OCI-LY1 (cell line): ENCODE measurements at regions not wholly inside any gene's neighbourhood (a gene's known extent, or its start where the extent isn't known, plus 50 kb on each side); places are given as distances from the start of the nearest gene placed in this dataset.
"Not testable (repeated sequence)": the region's sequence is repeated elsewhere in the genome, so short reads cannot be mapped to it uniquely, and the experiment has no call there.

Experiments
- H2AFZ ChIP-seq: fragments of 200-600 bp; sonication (generic), shearing (Covaris generic); 2 replicates; pipeline ENCODE4 v1.6.0; 2014; ENCODE audit warnings: antibody characterized with exemption, mild to moderate bottlenecking, low read length
- H3F3A ChIP-seq: fragments of 200-600 bp; sonication (generic), shearing (Covaris generic); 2 replicates; pipeline ENCODE4 v1.6.0; 2014; ENCODE audit warnings: mild to moderate bottlenecking, antibody characterized with exemption, low read length, moderate library complexity; ENCODE audit not compliant: insufficient read depth
- H3K27ac ChIP-seq: fragments of 200-600 bp; sonication (generic); 2 replicates; pipeline ENCODE4 v1.5.1; 2014; ENCODE audit warnings: low read length, mixed run types, mild to moderate bottlenecking, low read depth; ENCODE audit not compliant: poor library complexity, severe bottlenecking
- H3K27me3 ChIP-seq: fragments of 200-600 bp; sonication (generic); 2 replicates; pipeline ENCODE4 v1.6.0; 2014; ENCODE audit warnings: antibody characterized with exemption, mild to moderate bottlenecking, low read length, moderate library complexity; ENCODE audit not compliant: insufficient read depth
- H3K36me3 ChIP-seq: fragments of 200-600 bp; sonication (generic); 2 replicates; pipeline ENCODE4 v1.6.1; 2014; ENCODE audit warnings: mild to moderate bottlenecking, antibody characterized with exemption, low read length, moderate library complexity, mixed read lengths; ENCODE audit not compliant: insufficient read depth
- H3K4me1 ChIP-seq: fragments of 200-600 bp; sonication (generic); 2 replicates; pipeline ENCODE4 v1.5.1; 2014; ENCODE audit warnings: mild to moderate bottlenecking, low read length, moderate library complexity; ENCODE audit not compliant: insufficient read depth, severe bottlenecking
- H3K4me2 ChIP-seq: fragments of 200-600 bp; sonication (generic), shearing (Covaris generic); 2 replicates; pipeline ENCODE4 v1.6.1; 2014; ENCODE audit warnings: low read length
- H3K4me3 ChIP-seq: fragments of 200-600 bp; sonication (generic); 2 replicates; pipeline ENCODE4 v1.5.1; 2014; ENCODE audit warnings: low read length, low read depth, mild to moderate bottlenecking, mixed read lengths; ENCODE audit not compliant: poor library complexity, severe bottlenecking
- H3K79me2 ChIP-seq: fragments of 200-600 bp; shearing (Covaris generic); 2 replicates; pipeline ENCODE4 v1.6.1; 2016; ENCODE audit warnings: mixed run types, low read length, mixed read lengths; ENCODE audit not compliant: insufficient read depth
- H3K9ac ChIP-seq: fragments of 200-600 bp; sonication (generic), shearing (Covaris generic); 2 replicates; pipeline ENCODE4 v1.6.1; 2014; ENCODE audit warnings: mild to moderate bottlenecking, low read length, mixed read lengths
- H3K9me2 ChIP-seq: fragments of 200-600 bp; sonication (generic), shearing (Covaris generic); 2 replicates; pipeline ENCODE4 v1.6.1; 2014; ENCODE audit warnings: low read depth, mild to moderate bottlenecking, low read length, mixed read lengths
- H3K9me3 ChIP-seq: fragments of 200-600 bp; shearing (Covaris generic); 2 replicates; pipeline ENCODE4 v1.6.1; 2014; ENCODE audit warnings: low read length, mixed read lengths
- H4K20me1 ChIP-seq: fragments of 200-600 bp; sonication (generic), shearing (Covaris generic); 2 replicates; pipeline ENCODE4 v1.6.0; 2016; ENCODE audit warnings: mild to moderate bottlenecking, low read length; ENCODE audit not compliant: insufficient read depth
- EZH2 ChIP-seq: fragments of 200-600 bp; sonication (generic), shearing (Covaris generic); IDR thresholded peaks from 2 replicates; pipeline ENCODE4 v1.8.0; 2017; ENCODE audit warnings: borderline replicate concordance, mixed run types, mild to moderate bottlenecking, antibody characterized with exemption, low read length, moderate library complexity, mixed read lengths
- TF ChIP-seq, protein P1 (sequence below): fragments of 200-600 bp; sonication (generic), shearing (Covaris generic); IDR thresholded peaks from 2 replicates; pipeline ENCODE4 v1.5.1; 2017; ENCODE audit warnings: mild to moderate bottlenecking, antibody characterized with exemption, low read length, moderate library complexity, mixed read lengths

DNA sequence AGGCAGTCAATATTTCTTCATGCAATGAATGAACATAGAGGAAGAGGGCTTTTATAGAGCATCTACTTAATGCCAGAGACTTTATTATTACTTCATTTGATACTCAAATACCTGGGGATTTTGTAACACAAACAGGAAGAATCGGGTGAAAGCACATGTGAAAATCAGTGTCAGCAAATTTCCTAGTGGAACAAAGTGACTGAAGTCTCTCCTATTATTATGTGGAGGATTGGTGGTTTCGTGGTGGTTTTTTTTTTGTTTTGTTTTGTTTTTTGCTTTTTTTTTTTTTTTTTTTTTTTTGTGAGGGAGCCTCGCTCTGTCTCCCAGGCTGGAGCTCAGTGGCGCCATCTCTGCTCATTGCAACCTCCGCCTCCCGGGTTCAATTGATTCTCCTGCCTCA is 207.0 kb downstream of the RRAGB start:
- no peak overlapping the region for H3K9ac ChIP-seq
- no peaks in the 10 kb centered on the region for H3K79me2 ChIP-seq
- no peaks in the 10 kb centered on the region for H4K20me1 ChIP-seq
- no peaks in the 10 kb centered on the region for H3K36me3 ChIP-seq
- H3K9me3 ChIP-seq = no peaks in the 10 kb centered on the region
- H3K27me3 ChIP-seq = no peaks in the 10 kb centered on the region
- TF ChIP-seq, protein P1, sequence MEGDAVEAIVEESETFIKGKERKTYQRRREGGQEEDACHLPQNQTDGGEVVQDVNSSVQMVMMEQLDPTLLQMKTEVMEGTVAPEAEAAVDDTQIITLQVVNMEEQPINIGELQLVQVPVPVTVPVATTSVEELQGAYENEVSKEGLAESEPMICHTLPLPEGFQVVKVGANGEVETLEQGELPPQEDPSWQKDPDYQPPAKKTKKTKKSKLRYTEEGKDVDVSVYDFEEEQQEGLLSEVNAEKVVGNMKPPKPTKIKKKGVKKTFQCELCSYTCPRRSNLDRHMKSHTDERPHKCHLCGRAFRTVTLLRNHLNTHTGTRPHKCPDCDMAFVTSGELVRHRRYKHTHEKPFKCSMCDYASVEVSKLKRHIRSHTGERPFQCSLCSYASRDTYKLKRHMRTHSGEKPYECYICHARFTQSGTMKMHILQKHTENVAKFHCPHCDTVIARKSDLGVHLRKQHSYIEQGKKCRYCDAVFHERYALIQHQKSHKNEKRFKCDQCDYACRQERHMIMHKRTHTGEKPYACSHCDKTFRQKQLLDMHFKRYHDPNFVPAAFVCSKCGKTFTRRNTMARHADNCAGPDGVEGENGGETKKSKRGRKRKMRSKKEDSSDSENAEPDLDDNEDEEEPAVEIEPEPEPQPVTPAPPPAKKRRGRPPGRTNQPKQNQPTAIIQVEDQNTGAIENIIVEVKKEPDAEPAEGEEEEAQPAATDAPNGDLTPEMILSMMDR = no peak
- TF ChIP-seq EZH2 = no peak
- H3K27ac ChIP-seq = no peak overlapping the region
- H3K9me2 ChIP-seq = no peaks in the 10 kb centered on the region
- H3F3A ChIP-seq = no peaks in the 10 kb centered on the region
- no peak overlapping the region for H2AFZ ChIP-seq
- H3K4me3 ChIP-seq = no peak overlapping the region
- H3K4me2 ChIP-seq = no peak overlapping the region
- H3K4me1 ChIP-seq = peaks cover 6% of the 10 kb centered on the region

DNA sequence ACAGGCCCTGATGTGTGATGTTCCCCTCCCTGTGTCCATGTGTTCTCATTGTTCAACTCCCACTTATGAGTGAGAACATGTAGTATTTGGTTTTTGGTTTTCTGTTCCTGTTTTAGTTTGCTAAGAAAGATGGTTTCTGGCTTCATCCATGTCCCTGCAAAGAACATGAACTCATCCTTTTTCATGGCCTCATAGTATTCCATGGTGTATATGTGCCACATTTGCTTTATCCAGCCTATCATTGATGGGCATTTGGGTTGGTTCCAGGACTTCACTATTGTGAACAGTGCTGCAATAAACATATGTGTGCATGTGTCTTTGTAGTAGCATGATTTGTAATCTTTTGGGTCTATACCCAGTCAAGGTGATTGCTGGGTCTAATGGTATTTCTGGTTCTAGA is 211.0 kb downstream of the RRAGB start:
- not testable (repeated sequence) for H3K4me3 ChIP-seq, H3K36me3 ChIP-seq, H3K79me2 ChIP-seq, H3F3A ChIP-seq, H3K9me3 ChIP-seq, H3K4me2 ChIP-seq, H2AFZ ChIP-seq, H3K9me2 ChIP-seq, H3K9ac ChIP-seq, H3K27me3 ChIP-seq, H4K20me1 ChIP-seq, H3K27ac ChIP-seq, H3K4me1 ChIP-seq
